ENCODE measurements at regions not wholly inside any gene's neighbourhood (a gene's known extent, or its start where the extent isn't known, plus 50 kb on each side); places are given as distances from the start of the nearest gene placed in this dataset.

DNA sequence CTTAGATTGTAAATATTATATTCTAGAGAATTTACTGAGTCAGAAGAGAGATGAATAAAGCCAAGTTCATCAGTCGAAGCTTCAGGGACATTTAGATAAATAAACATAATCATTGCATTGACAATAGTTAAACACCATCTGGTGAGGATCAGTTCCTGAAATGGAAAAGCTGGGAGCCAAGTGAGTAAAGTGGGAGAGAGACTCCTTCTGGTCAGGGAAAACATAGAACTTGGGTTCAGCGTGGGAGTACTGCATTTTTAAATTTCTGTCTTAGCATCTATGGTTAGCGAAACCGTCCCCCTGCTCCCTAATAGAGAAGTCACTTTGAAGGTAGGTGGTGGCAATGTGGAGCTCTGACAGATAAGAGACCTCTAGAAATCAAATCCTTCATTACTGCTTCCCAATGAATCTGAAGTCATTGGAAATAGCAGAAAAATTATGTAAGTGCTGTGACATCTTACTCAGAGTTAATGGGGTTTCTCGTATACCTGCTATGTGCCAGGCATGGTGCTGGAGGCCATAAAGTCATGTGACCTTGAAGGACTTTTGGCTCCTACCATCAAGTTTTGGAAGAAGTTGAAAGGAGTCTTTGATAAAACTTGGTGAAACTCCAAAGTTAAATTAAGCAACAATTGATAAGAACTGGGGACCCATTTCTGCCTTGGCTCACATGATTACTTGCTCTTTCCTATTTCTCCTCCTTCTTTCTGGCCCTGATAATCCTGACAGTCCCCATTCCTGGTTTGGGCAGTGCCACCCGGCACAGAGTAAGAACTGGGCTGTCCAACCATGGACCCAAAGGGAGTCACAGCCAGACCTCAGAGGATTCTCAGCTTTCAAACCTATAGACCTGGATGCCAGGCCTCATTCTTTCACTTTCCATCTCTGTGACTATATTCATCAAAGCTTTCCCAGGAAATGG, 211.2 kb downstream of the C7orf25 start:
- no peak for TF ChIP-seq POLR2A (IDR thresholded peaks at IDR 0.05)
- TF ChIP-seq, protein P1, sequence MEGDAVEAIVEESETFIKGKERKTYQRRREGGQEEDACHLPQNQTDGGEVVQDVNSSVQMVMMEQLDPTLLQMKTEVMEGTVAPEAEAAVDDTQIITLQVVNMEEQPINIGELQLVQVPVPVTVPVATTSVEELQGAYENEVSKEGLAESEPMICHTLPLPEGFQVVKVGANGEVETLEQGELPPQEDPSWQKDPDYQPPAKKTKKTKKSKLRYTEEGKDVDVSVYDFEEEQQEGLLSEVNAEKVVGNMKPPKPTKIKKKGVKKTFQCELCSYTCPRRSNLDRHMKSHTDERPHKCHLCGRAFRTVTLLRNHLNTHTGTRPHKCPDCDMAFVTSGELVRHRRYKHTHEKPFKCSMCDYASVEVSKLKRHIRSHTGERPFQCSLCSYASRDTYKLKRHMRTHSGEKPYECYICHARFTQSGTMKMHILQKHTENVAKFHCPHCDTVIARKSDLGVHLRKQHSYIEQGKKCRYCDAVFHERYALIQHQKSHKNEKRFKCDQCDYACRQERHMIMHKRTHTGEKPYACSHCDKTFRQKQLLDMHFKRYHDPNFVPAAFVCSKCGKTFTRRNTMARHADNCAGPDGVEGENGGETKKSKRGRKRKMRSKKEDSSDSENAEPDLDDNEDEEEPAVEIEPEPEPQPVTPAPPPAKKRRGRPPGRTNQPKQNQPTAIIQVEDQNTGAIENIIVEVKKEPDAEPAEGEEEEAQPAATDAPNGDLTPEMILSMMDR (IDR thresholded peaks at IDR 0.05), result peak in 2 of 4 experiments; percentile 12 to 39

All from gastroesophageal sphincter (tissue), 3 donors.